Body of pancreas (tissue), 4 donors: ENCODE measurements at regions not wholly inside any gene's neighbourhood (a gene's known extent, or its start where the extent isn't known, plus 50 kb on each side); places are given as distances from the start of the nearest gene placed in this dataset.

Source experiments
- CTCF ChIP-seq, 7 experiments: fragments of 450-650 bp in 4 of 7; fragments of 200-600 bp in 3 of 7; sonication (generic) in 3 of 7; IDR thresholded peaks; one replicate each; pipeline ENCODE4 v1.5.1; 2016 to 2019; ENCODE audit warnings: antibody characterized with exemption in 7 of 7
- POLR2A ChIP-seq, 3 donors: fragments of 450-650 bp; IDR thresholded peaks; one replicate each; pipeline ENCODE4 v1.6.1; 2016; ENCODE audit warnings: antibody characterized with exemption in 3 of 3, mild to moderate bottlenecking in 2 of 3

- TF ChIP-seq CTCF (IDR thresholded peaks at IDR 0.05) = no peak
- TF ChIP-seq POLR2A (IDR thresholded peaks at IDR 0.05) = no peak
These were observed 313.2 kb downstream of the SATB2 start for GRCh38 chr2:199144546-199144945.
